Lower leg skin (tissue), 4 donors: ENCODE measurements at regions not wholly inside any gene's neighbourhood (a gene's known extent, or its start where the extent isn't known, plus 50 kb on each side); places are given as distances from the start of the nearest gene placed in this dataset.

Experiments
- DNase-seq, 2 donors: peaks; one replicate each; pipeline ENCODE4 v3.0.0-alpha.2; 2019; ENCODE audit warnings: low spot score in 2 of 2
- H3K4me3 ChIP-seq: fragments of 200-600 bp; sonication (generic); 2 replicates; pipeline ENCODE4 v1.5.1; 2017; ENCODE audit warnings: mild to moderate bottlenecking, low read depth; ENCODE audit not compliant: poor library complexity, severe bottlenecking
- CTCF ChIP-seq, 3 donors: fragments of 450-650 bp; IDR thresholded peaks; one replicate each; pipeline ENCODE4 v1.5.1; 2016; ENCODE audit warnings: antibody characterized with exemption in 3 of 3, mild to moderate bottlenecking in 3 of 3, moderate library complexity in 2 of 3
- POLR2A ChIP-seq, 2 donors: fragments of 450-650 bp; IDR thresholded peaks; one replicate each; pipeline ENCODE4 v1.6.1; 2016 to 2017; ENCODE audit warnings: antibody characterized with exemption in 2 of 2, mild to moderate bottlenecking in 1 of 2, moderate library complexity in 1 of 2
- WGBS, 2 donors: methylation state at CpG; one replicate each; pipeline ENCODE4 v1.1.5; 2018; 5-methylcytosine and 5-hydroxymethylcytosine counted together
- intact Hi-C: fragments of 100-400 bp; cut with DNase I; formaldehyde crosslinking; loops from one replicate; pipeline ENCODE4 v1.15.0; 2023; ENCODE audit warnings: low total_unique reads

GRCh38 chr9:19597176-19597575 is 188.4 kb downstream of the ACER2 start:
- DNase-seq, result no peak
- no peak overlapping the region for H3K4me3 ChIP-seq
- TF ChIP-seq POLR2A (IDR thresholded peaks at IDR 0.05) (no peak), CTCF (IDR thresholded peaks at IDR 0.05) (no peak)
- intact Hi-C loops, result no loop called here
- WGBS, 2 donors, result 55 to 70% methylated on average over 4 of the region's 4 CpGs

GRCh38 chr9:19595003-19595402 is 186.2 kb downstream of the ACER2 start:
- DNase-seq, result no peak
- H3K4me3 ChIP-seq, result no peak overlapping the region
- TF ChIP-seq CTCF (IDR thresholded peaks at IDR 0.05) (no peak), POLR2A (IDR thresholded peaks at IDR 0.05) (no peak)
- intact Hi-C loops, result no loop called here
- WGBS, 2 donors, result 82 to 88% methylated on average over 2 of the region's 2 CpGs

- TF ChIP-seq CTCF (IDR thresholded peaks at IDR 0.05) (no peak), POLR2A (IDR thresholded peaks at IDR 0.05) (no peak)
- intact Hi-C loops, result no loop called here
- 81 to 87% methylated on average over 1 of the region's 1 CpG for WGBS, 2 donors
- H3K4me3 ChIP-seq, result no peak overlapping the region
- DNase-seq, result no peak
Observed at GRCh38 chr9:19587678-19588077, 178.9 kb downstream of the ACER2 start.

GRCh38 chr9:19583890-19584289 is 175.1 kb downstream of the ACER2 start:
- TF ChIP-seq CTCF (IDR thresholded peaks at IDR 0.05) (no peak), POLR2A (IDR thresholded peaks at IDR 0.05) (no peak)
- 77 to 84% methylated on average over 1 of the region's 1 CpG for WGBS, 2 donors
- no peak overlapping the region for H3K4me3 ChIP-seq
- no peak for DNase-seq
- intact Hi-C loops, result no loop called here

- 69% methylated on average over 3 of the region's 3 CpGs for WGBS, 2 donors
- no peak for TF ChIP-seq POLR2A (IDR thresholded peaks at IDR 0.05)
- no peak for TF ChIP-seq CTCF (IDR thresholded peaks at IDR 0.05)
- intact Hi-C loops, result no loop called here
Observed at GRCh38 chr9:19577411-19577810, 168.6 kb downstream of the ACER2 start.

GRCh38 chr9:19568946-19569345 is 160.1 kb downstream of the ACER2 start:
- intact Hi-C loops, result no loop called here
- no peak for TF ChIP-seq POLR2A (IDR thresholded peaks at IDR 0.05)
- no peak for TF ChIP-seq CTCF (IDR thresholded peaks at IDR 0.05)
- DNase-seq, result no peak
- H3K4me3 ChIP-seq, result no peak overlapping the region
- WGBS, 2 donors, result 37 to 46% methylated on average over 3 of the region's 3 CpGs

More at GRCh38 chr9:19577411-19577810, 168.6 kb downstream of the ACER2 start:
- DNase-seq, result no peak
- H3K4me3 ChIP-seq, result no peak overlapping the region
